SKM-1 (cell line): ENCODE measurements at regions not wholly inside any gene's neighbourhood (a gene's known extent, or its start where the extent isn't known, plus 50 kb on each side); places are given as distances from the start of the nearest gene placed in this dataset.

Source experiments
- DNase-seq: peaks from one replicate; lab custom pipeline; 2025; ENCODE audit not compliant: unreplicated experiment; lab: John Stamatoyannopoulos, UW

- no peak for DNase-seq
These were observed 58.3 kb upstream of the ACO1 start for GRCh38 chr9:32326146-32326545.

GRCh38 chr9:32331240-32331639 is 53.2 kb upstream of the ACO1 start:
- no peak for DNase-seq

- no peak for DNase-seq
These were observed 50.3 kb upstream of the ACO1 start for GRCh38 chr9:32334112-32334511.
